ENCODE measurements at regions not wholly inside any gene's neighbourhood (a gene's known extent, or its start where the extent isn't known, plus 50 kb on each side); places are given as distances from the start of the nearest gene placed in this dataset.
"Not testable (repeated sequence)": the region's sequence is repeated elsewhere in the genome, so short reads cannot be mapped to it uniquely, and the experiment has no call there.

GRCh38 chr2:72031346-72032110 is 116.1 kb downstream of the CYP26B1 start:
- DNase-seq: no peak

DNA sequence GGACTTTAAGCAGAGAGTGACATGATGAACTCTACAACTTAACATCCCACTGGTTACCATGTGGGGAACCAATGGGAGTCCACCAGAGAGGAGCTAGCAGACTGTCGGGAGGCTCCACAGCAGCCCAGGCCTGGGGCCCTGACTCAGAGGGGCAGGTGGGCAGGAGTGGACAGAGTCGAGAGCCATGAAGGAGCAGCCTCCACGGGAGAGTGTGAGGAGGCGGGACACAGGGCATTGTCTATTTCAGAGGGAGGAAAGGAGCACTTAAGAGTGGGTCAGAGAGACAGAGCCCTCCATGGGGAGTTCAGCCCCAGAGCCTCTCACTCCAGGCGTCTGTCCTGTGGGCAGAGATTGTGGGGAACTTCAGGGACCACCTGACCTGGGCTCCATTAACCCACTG is 118.7 kb downstream of the CYP26B1 start:
- no peak for DNase-seq

DNA sequence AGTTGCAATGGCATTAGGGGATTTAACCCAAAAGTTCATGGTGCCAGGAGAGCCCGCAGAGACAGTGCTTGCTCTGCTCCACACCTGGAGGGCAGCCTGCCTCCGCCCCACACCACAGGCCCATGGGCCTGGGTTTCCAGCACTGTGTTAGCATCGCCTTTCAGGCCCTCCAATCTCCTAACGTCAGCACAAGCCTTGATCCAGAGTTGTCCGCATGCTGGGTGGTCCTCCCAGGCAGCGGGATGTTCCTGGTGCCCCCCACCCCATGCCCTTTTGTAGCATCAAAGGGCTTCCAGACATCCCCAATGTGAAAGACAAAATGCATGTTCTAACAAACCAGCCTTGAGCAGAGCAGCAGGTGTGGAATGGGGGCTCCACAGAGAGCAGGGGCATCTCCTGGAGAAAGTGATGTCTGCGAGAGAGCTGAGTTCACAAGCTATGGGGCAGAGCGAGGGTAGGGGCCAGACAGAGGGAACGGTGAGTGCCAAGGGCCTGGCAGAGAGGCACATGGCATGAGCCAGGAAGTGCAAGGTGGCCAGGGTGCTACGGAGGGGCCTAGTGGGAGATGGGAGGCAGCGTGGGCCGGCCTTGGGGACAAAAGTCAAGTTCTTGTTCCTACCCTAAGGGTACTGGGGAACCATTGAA is 119.2 kb downstream of the CYP26B1 start:
- DNase-seq: no peak

GRCh38 chr2:72027426-72028161 is 120.1 kb downstream of the CYP26B1 start:
- DNase-seq: no peak

- no peak for DNase-seq
These were observed 120.7 kb downstream of the CYP26B1 start for GRCh38 chr2:72026819-72027425.

DNA sequence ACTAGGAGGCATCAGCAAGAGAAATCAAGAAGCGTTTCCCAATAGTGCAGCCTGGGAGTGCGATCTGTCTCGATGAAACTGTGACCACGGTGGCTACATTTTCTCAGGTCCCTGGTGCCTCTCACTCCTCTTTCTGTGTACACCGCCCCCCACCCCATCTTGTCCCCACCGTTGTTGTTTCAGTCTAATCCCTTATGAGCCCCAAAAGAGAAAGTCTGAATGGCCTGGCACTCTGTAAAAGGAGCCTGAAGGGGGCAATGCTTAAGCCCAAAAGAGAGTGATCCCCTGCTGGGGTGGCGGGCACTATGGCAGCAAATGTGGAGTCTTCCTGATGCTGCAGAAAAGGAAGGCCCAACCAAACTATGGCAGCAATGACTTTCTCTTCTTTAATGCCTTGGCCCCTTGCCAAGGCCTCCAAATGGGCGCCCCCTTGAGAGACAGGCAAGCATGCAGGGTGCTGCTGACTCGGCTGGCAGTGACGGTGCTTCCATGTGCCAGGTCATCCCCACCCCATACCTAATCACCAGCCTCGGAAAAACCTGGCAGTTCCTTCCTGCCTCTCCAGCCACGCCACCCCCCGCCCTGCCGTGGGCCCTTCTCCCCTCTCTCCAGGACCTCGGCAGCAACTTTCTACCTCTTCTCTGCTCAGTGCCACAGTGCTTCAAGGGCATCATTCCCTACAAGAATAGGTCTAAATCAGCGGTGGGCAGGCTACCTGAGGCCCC is 123.0 kb downstream of the CYP26B1 start:
- DNase-seq: no peak

DNA sequence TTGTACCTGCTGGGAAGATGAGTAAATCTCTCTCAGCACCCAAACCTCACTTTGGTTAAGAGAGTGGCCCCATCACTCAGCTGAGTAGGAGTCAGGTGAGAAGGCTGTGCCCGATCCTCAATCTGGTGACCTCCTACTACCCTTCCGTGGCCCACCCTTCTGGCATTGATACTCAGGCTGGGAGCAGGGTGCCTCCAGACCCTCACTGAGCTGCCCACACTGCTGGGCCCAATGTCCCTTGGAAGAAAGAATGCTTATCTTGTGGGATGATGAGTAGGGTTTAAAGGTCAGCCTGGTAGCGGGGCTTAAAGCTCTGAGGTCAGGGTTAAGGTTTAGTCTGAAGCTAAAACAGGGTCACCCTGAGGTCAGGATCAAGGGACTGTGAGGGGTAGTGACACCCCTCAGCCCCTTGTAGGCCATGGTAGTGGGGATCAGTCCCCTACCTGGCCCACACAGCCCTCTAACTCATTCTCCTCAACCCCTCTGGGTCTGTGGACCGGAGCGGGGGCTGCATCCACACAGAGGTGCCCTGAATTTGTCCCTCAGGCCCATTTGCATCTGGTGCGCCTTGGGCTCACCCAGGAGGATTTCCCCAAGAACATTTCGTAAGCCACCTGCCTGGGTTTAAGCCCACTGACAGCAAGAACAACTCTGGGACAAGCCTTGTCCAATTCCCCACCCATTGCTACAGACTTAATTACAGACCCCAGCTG is 123.8 kb downstream of the CYP26B1 start:
- DNase-seq: no peak

DNA sequence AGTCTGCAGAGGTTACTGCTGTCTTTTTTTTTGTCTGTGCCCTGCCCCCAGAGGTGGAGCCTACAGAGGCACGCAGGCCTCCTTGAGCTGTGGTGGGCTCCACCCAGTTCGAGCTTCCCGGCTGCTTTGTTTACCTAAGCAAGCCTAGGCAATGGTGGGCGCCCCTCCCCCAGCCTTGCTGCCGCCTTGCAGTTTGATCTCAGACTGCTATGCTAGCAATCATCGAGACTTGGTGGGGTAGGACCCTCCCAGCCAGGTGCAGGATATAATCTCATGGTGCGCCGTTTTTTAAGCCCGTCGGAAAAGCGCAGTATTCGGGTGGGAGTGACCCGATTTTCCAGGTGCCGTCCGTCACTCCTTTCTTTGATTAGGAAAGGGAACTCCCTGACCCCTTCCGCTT is 126.3 kb downstream of the CYP26B1 start:
- DNase-seq: not testable (repeated sequence)

DNA sequence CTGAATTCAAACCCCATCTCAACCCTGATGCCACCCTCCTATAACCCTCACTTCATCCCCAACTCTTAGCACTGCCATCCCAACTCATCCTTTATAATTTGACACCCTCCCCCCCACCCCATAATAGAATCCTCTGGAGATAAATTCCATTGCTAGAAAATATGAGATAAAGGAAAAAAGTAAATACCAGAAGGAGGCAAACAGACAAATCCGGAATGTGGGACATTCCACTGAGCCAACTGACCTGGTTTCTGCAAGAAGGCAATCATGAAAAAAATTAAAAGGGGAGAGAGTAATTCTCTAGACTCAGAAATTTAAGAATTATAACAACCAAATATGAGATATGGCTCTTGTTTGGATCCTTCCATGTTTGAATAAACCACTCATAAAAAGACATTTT is 132.4 kb downstream of the CYP26B1 start:
- DNase-seq: no peak

DNA sequence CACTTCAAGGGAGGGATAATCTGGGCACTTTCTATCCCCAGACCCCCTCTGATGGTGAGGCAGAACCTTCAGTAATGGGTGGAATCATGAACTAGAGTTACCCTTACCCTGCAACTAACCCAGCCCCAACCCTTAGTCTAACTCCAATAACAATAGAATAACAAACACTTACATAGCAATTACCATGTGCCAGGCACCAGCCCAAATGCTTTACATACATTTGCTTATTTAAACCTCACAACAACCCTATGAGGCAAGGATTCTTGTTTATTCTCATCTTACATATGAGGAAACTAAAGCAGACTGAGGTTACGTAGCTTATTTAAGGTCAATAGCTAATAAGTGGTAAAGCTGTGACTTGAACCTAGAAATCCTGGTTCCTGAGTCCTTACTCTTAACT is 132.8 kb downstream of the CYP26B1 start:
- DNase-seq: no peak

- no peak for DNase-seq
These were observed 133.9 kb downstream of the CYP26B1 start for GRCh38 chr2:72013726-72014125.

DNA sequence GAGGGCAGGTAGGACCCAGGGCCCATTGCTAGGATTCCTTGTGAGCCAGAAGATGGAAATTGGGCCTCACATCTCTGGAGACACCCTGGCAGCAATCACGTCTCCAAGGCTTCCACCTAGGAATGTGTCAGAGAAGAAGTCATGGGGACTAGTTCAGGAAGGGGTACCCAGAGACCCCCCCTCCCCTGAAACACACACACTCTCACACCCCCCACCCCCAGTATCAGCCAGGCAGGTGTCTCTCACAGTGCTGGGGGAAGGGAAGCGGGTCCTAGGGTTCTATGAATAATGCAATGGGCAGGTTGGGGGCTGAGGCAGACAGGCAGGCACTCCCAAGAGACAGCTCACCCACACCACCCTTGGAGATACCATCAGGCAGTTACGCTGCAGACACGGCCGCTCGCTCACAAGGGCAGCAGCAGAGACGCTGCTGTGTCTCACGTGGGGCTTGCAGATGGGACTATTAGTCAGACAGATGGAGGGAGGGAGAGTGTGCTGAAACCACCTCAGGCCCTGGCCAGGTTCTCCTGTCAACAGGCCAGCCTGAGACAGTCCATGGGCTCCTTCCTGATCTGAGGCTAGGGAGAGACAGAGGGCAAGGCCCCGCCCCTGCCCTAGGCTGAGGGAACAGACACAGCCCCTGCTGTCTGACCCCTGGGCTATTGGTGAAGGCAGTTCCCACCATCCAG is 134.6 kb downstream of the CYP26B1 start:
- DNase-seq: no peak

DNA sequence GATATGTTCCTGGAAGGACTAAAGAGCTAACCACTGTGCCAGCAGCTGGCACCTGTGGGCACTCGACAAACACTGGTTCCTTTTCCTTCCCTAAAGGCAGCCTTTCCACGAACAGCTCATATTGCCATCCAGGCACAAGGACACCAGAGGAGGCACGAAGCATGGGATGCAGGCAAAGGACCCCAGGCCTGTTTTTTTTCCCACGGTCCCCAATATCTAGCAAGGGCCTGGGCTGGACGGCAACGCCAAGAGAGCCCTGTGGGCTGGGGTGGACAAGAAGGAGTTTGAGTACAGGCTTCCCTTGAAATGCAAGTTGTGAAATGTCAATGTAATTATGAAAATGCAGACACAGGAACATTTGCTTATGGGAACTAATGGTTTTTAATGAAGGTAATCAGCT is 135.9 kb downstream of the CYP26B1 start:
- DNase-seq: no peak

DNA sequence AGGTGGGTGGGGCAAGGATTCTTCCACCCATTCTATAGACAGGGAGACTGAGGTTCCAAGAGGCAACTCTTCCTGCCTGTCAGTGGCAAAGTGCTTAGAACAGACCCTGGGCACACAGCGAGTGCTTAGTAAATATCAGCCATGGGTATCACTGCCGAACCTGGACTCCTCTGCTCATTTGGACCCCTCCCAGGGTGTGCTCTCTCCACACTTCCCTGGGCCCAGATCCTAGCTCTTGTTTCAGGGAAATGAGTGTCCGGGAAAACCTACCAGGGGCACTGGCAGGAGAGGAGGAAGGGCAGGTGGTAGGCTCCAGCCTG is 136.3 kb downstream of the CYP26B1 start:
- no peak for DNase-seq

DNA sequence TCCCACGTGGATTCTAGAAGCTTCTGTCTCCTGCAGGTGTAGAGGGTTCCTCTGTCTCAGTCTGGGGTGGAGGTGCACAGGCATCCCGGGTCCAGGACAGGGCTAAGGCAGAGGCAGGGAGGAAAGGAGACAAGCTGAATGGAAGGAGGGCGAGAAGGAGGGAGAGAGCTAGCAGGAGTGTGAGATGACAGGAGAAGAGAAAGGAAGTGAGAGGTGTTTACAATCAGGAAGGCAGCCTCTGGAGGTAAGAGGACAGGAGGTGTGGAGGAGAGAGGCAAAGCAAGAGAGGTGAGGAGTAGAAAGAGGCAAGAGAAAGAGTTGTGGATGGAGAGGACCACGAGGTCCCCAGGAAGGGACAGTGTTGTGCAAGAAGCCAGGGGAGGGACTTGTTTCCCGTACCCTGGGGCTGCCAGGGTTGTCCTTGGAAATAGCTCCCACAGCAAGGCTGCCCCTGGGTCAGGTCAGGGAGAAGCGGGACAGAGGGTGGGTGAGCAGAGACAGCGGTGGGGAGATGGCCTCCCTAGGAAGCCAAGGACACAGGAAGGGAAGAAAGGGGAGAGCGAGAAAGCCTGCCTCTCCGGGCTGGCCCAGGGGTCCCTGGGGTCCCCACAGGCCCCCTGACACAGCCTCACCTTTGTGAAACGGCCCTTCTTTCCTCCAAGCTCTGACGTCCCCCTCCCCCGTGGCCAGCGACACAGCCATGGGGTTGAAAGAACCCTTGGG is 136.9 kb downstream of the CYP26B1 start:
- no peak for DNase-seq

DNA sequence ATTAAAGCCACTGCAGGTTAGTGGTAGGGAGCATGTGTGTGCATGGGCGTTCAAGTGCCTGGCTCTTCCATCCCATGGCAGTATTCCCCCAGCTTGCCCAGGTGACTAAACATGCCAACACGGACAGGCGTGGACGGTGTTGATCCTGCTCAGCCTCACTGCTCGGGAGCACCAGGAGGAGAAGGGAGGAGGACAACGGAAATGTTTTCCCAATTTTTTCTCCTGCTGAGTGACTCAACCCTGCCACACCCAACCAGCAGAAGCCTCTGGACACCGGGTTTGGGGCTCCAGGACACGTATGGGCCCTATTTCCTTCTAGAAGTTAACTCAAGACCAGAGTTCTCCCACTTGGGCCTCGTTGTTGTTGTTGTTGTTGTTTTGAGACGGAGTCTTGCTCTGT is 139.1 kb downstream of the CYP26B1 start:
- no peak for DNase-seq

GRCh38 chr2:72007402-72007801 is 140.3 kb downstream of the CYP26B1 start:
- no peak for DNase-seq

DNA sequence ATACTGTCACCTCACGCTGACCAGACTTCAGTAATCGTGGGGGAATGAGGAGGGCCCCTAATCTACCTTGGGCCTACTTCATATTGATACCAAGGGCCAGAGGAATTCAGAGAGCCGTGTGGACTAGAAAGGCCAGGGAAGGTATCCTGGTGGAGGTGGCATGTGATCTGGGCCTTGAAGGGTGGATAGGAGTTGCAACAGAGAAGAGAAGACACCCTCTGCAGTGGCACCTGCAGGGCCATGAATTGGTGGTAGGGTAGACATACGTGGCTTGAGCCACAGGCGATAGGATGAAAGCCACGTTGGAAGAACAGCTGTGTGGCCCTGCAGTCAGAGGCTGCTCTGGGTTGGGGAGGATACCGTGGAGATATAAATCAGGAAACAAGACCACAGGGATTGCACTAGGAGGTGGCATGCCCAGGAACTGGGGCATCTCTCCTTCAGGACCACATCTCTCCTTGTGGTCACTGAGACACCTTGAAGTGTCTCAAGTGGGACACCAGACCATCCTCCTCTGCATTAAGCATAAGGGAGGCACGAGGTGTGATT is 141.4 kb downstream of the CYP26B1 start:
- no peak for DNase-seq

DNA sequence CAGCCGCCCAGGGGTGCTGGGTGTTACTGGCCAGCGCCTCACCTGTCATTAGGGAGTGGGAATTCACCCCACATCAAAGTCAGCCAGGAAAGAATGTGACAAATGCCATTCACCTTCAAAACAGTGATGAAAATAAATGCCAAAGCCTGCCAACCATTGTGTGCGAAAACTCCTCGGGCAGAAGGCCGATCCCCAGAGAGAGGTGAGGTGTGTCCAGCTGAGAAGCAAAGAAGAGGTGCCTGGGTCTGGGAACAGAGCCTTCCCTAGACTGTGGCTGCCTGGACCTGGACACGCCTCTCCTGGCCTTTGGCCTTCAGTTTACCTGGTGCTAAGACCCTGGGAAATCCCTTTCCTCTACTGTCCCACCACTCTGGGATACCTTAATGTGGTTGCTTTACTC is 142.7 kb downstream of the CYP26B1 start:
- no peak for DNase-seq

DNA sequence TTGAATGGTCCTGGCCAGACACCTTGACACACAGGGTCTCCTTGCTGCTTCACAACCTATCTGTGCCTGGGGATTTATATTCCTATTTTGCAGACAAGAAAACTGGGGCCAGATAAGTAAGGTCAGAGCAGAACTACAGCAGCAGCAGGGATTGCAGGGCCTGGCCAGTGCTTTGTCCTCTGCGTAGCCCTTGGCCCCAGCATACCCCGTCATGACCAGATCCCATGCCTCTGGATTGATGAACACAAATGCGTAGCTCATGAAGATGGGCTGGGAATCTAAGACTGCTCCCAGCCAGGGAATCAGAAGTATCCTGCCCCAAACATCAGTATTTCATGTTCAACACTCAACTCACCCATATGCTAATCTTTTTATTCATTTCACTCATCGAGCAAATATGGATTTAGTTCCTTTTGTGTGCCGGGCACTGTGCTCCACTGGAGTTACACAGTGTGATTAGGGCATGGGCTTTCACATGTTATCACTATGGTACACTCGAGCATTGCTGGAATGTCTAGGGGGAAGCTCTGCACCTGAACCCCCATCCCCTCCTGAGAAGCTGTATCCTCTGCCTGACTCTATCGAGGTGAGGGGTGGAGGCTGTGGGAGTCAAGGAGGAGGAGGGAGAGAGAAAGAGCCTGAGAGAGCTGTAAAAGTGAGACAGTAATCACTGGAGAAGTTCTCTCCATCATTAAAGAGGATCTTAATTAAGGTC is 143.3 kb downstream of the CYP26B1 start:
- no peak for DNase-seq

All from occipital lobe (tissue), 1 donor.